GM12878 (cell line): ENCODE measurements at regions not wholly inside any gene's neighbourhood (a gene's known extent, or its start where the extent isn't known, plus 50 kb on each side); places are given as distances from the start of the nearest gene placed in this dataset.

Source experiments
- CTCF ChIP-seq, 3 experiments: IDR thresholded peaks in 2 of 3; conservative IDR thresholded peaks in 1 of 3; 2 replicates each; pipeline ENCODE4 v1.5.1; 2011; ENCODE audit warnings: low read depth in 3 of 3, low read length in 3 of 3, mild to moderate bottlenecking in 3 of 3, control low read depth in 2 of 3, moderate library complexity in 2 of 3, inconsistent platforms in 1 of 3, mixed read lengths in 1 of 3; ENCODE audit not compliant: control insufficient read depth in 2 of 3, insufficient read depth in 1 of 3; ENCODE audit errors: extremely low read depth in 1 of 3
- FOXM1 ChIP-seq: IDR thresholded peaks from 2 replicates; pipeline ENCODE4 v1.6.1; 2012; ENCODE audit warnings: low read depth, mild to moderate bottlenecking, inconsistent platforms, low read length, moderate library complexity
- MAX ChIP-seq: IDR thresholded peaks from 2 replicates; pipeline ENCODE4 v1.6.1; 2012; ENCODE audit warnings: low read depth, low read length, improper control_type of control experiment
- NFYA ChIP-seq: IDR thresholded peaks from 2 replicates; pipeline ENCODE4 v1.6.1; 2011; ENCODE audit warnings: low read depth, mild to moderate bottlenecking, low read length, improper control_type of control experiment, borderline replicate concordance
- POLR2A ChIP-seq: IDR thresholded peaks from 2 replicates; pipeline ENCODE4 v1.6.1; 2011; ENCODE audit warnings: low read depth, mild to moderate bottlenecking, low read length
- POLR2AphosphoS5 ChIP-seq: IDR thresholded peaks from 2 replicates; pipeline ENCODE4 v1.6.1; 2011; ENCODE audit warnings: mild to moderate bottlenecking, low read length, inconsistent platforms
- RCOR1 ChIP-seq: conservative IDR thresholded peaks from 2 replicates; pipeline ENCODE4 v1.6.1; 2012; ENCODE audit warnings: low read depth, low read length, improper control_type of control experiment
- SIX5 ChIP-seq: IDR thresholded peaks from 2 replicates; pipeline ENCODE4 v1.6.1; 2011; ENCODE audit warnings: mild to moderate bottlenecking, low read depth, low read length, moderate library complexity; ENCODE audit not compliant: severe bottlenecking
- SMARCA5 ChIP-seq: fragments of 450-650 bp; IDR thresholded peaks from 2 replicates; pipeline ENCODE4 v1.6.1; 2017; ENCODE audit warnings: mild to moderate bottlenecking
- SREBF2 ChIP-seq: IDR thresholded peaks from 2 replicates; pipeline ENCODE4 v1.6.1; 2012; ENCODE audit warnings: mild to moderate bottlenecking, low read length
- ZBED1 ChIP-seq: IDR thresholded peaks from 2 replicates; pipeline ENCODE4 v1.6.1; 2016; ENCODE audit warnings: borderline replicate concordance
- ZNF24 ChIP-seq: fragments of 450-650 bp; IDR thresholded peaks from 2 replicates; pipeline ENCODE4 v1.6.1; 2017; ENCODE audit warnings: antibody characterized with exemption, mild to moderate bottlenecking

GRCh38 chr9:119707228-119707845 lies 338.1 kb upstream of the BRINP1 start:
- TF ChIP-seq ZNF24, result no peak
- TF ChIP-seq POLR2A, result no peak
- no peak for TF ChIP-seq CTCF (IDR thresholded peaks at IDR 0.05 in 2 of 3, conservative IDR thresholded peaks at IDR 0.05 in 1 of 3; ENCODE audit: control insufficient read depth in 2 of 3, extremely low read depth in 1 of 3, insufficient read depth in 1 of 3, low read depth in 3 of 3, low read length in 3 of 3)
- no peak for TF ChIP-seq RCOR1
- no peak for TF ChIP-seq FOXM1
- TF ChIP-seq SMARCA5, result no peak
- TF ChIP-seq POLR2AphosphoS5, result no peak
- TF ChIP-seq SIX5, result no peak
- no peak for TF ChIP-seq MAX
- TF ChIP-seq SREBF2, result no peak
- no peak for TF ChIP-seq NFYA
- no peak for TF ChIP-seq ZBED1
